SK-N-MC (cell line): ENCODE measurements at regions not wholly inside any gene's neighbourhood (a gene's known extent, or its start where the extent isn't known, plus 50 kb on each side); places are given as distances from the start of the nearest gene placed in this dataset.

Source experiments
- EZH2 ChIP-seq: fragments of 200-600 bp; sonication (generic); IDR thresholded peaks from one replicate; pipeline ENCODE4 v1.6.1; 2017; ENCODE audit warnings: antibody characterized with exemption
- FOXP2 ChIP-seq: optimal IDR thresholded peaks from 2 replicates; pipeline ENCODE3; 2011; ENCODE audit warnings: mild to moderate bottlenecking, moderate library complexity; ENCODE audit not compliant: insufficient read depth; ENCODE audit errors: extremely low read length, control extremely low read depth
- POLR2AphosphoS5 ChIP-seq: IDR thresholded peaks from 2 replicates; pipeline ENCODE4 v1.6.1; 2012; ENCODE audit warnings: mild to moderate bottlenecking, low read depth, low read length, borderline replicate concordance

- TF ChIP-seq EZH2 (no peak), POLR2AphosphoS5 (no peak), FOXP2 (no peak)
Observed at GRCh38 chr13:74758188-74758587, 624.0 kb upstream of the KLF12 start.
